Kidney (tissue), 13 donors: ENCODE measurements at regions not wholly inside any gene's neighbourhood (a gene's known extent, or its start where the extent isn't known, plus 50 kb on each side); places are given as distances from the start of the nearest gene placed in this dataset.

ENCODE experiments used
- DNase-seq, 5 donors: peaks; one replicate each; pipeline ENCODE4 v3.0.0-alpha.2; 2013 to 2020
- FAIRE-seq: peaks from 2 replicates; lab custom pipeline; 2012; peaks lifted over from hg19 to GRCh38; lab: Jason Lieb, UNC
- H3K27ac ChIP-seq, 2 donors: one replicate each; pipeline ENCODE4 v1.7.0; 2013; ENCODE audit warnings: low read depth in 2 of 2, low read length in 2 of 2, inconsistent platforms in 1 of 2
- H3K27me3 ChIP-seq: one replicate; pipeline ENCODE4 v1.7.1; 2013; ENCODE audit warnings: low read length, inconsistent platforms; ENCODE audit not compliant: control insufficient read depth, insufficient read depth
- H3K36me3 ChIP-seq, 3 donors: one replicate each; pipeline versions ENCODE4 v1.7.0 to v1.7.1; 2013; ENCODE audit warnings: low read length in 3 of 3, control low read depth in 1 of 3, inconsistent platforms in 1 of 3; ENCODE audit not compliant: insufficient read depth in 3 of 3, control insufficient read depth in 2 of 3
- H3K4me1 ChIP-seq, 3 donors: one replicate each; pipeline versions ENCODE4 v1.7.0 to v1.7.1; 2013; ENCODE audit warnings: low read length in 3 of 3, inconsistent platforms in 1 of 3, low read depth in 1 of 3; ENCODE audit not compliant: control insufficient read depth in 2 of 3, insufficient read depth in 2 of 3
- H3K4me3 ChIP-seq, 3 donors: one replicate each; pipeline versions ENCODE4 v1.7.0 to v1.8.1; 2013; ENCODE audit warnings: low read length in 3 of 3, control low read depth in 1 of 3, inconsistent platforms in 1 of 3
- H3K9ac ChIP-seq, 3 donors: one replicate each; pipeline versions ENCODE4 v1.7.0 to v1.7.1; 2013; ENCODE audit warnings: low read length in 3 of 3, control low read depth in 1 of 3, inconsistent platforms in 1 of 3
- H3K9me3 ChIP-seq, 3 donors: one replicate each; pipeline versions ENCODE4 v1.7.0 to v1.7.1; 2013; ENCODE audit warnings: low read length in 3 of 3, control low read depth in 1 of 3, inconsistent platforms in 1 of 3; ENCODE audit not compliant: control insufficient read depth in 2 of 3, insufficient read depth in 1 of 3
- intact Hi-C: fragments of 100-400 bp; cut with DNase I; formaldehyde crosslinking; loops from one replicate; pipeline ENCODE4 v1.11.1; 2022
- TF ChIP-seq, protein P1 (sequence below): IDR thresholded peaks from 3 replicates; pipeline ENCODE4 v1.5.1; 2012; ENCODE audit warnings: mild to moderate bottlenecking, moderate library complexity, borderline replicate concordance; ENCODE audit not compliant: insufficient read depth; ENCODE audit errors: extremely low read depth
- donor health status: control.
- donor health status: control.
- donor health status: control.
- donor health status: control.
- donor health status: control.
- donor health status: DM: yes; HTN: yes; CAD: no.
- donor health status: Normal renal cell carcinoma (clear cell type).

DNA sequence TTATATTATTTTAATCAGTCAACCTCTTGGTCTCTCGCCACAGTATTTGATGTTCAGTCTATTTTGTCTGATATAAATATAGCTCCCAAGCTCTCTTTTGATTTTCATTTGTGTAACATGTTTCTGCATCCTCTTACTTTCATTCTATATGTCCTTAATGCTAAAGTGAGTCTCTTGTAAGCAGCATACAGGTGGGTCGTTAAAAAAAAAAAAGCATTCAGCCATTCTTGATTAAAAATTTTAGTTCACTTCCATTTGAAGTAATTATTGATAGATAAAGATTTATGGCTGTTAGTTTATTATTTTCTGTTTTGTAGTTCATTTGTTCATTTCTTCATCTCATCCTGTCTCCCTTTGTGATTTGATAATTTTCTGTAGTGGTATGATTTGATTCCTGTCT, 229.1 kb downstream of the GUCY2F start:
- TF ChIP-seq, protein P1, sequence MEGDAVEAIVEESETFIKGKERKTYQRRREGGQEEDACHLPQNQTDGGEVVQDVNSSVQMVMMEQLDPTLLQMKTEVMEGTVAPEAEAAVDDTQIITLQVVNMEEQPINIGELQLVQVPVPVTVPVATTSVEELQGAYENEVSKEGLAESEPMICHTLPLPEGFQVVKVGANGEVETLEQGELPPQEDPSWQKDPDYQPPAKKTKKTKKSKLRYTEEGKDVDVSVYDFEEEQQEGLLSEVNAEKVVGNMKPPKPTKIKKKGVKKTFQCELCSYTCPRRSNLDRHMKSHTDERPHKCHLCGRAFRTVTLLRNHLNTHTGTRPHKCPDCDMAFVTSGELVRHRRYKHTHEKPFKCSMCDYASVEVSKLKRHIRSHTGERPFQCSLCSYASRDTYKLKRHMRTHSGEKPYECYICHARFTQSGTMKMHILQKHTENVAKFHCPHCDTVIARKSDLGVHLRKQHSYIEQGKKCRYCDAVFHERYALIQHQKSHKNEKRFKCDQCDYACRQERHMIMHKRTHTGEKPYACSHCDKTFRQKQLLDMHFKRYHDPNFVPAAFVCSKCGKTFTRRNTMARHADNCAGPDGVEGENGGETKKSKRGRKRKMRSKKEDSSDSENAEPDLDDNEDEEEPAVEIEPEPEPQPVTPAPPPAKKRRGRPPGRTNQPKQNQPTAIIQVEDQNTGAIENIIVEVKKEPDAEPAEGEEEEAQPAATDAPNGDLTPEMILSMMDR = no peak
- Histone ChIP-seq H3K9me3 (no peaks in the 10 kb centered on the region), H3K9ac (no peak overlapping the region), H3K4me3 (no peak overlapping the region), H3K4me1 (no peaks in the 10 kb centered on the region), H3K27me3 (no peaks in the 10 kb centered on the region), H3K36me3 (no peaks in the 10 kb centered on the region), H3K27ac (no peak overlapping the region)
- intact Hi-C loops = no loop called here
- no peak for DNase-seq
- FAIRE-seq = peak; percentile 53

DNA sequence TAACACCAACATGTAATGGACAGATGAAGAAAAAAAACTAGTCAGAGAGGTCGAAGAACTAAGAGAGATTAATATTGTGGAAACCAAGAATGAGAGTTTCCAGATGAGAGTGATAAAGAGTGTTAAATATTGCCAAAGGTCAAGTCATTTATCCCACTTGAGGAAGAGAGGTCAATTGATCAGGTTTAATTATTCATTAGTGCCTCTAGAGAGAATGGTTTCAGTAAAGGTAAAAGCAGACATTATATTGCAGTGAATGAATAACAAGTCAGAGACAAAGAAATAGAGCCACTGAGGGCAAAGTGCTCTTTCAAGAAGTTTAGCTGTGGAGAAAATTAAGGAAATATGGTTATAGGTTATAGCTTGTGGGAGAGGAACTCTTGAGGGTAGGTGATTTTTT, 263.1 kb downstream of the GUCY2F start:
- Histone ChIP-seq H3K4me1 (no peaks in the 10 kb centered on the region), H3K4me3 (no peak overlapping the region), H3K9me3 (peaks cover 0 to under 1% (median 0%) of the 10 kb centered on the region in 3 donors), H3K27ac (no peak overlapping the region), H3K27me3 (peaks cover 2% of the 10 kb centered on the region), H3K36me3 (no peaks in the 10 kb centered on the region), H3K9ac (no peak overlapping the region)
- FAIRE-seq = no peak
- DNase-seq = no peak
- intact Hi-C loops = no loop called here
- TF ChIP-seq, protein P1 = no peak

DNA sequence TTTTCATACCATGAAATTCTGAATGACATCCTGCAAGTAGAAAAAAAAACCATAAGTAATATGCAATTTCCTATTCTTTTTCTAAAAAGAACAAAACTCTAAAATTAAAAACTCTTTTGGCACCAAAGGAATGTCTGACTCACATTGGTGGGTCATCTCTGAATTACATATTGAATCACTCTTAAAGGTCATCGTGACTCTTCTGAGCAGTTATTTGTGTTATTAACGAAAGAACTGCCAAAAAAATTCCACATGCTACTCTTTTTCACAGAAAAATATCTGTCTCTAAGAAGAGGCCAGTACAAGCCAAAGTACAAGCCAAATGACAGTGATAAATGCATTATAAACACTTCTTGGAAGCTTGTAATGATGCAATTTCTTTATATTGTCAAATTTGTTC, 282.2 kb downstream of the GUCY2F start:
- peak; percentile 47 for FAIRE-seq

More for the DNA sequence above, 282.2 kb downstream of the GUCY2F start:
- Histone ChIP-seq H3K27ac (no peak overlapping the region), H3K36me3 (no peaks in the 10 kb centered on the region), H3K27me3 (no peaks in the 10 kb centered on the region), H3K4me3 (no peak overlapping the region), H3K9ac (no peak overlapping the region), H3K9me3 (no peaks in the 10 kb centered on the region), H3K4me1 (no peaks in the 10 kb centered on the region)
- intact Hi-C loops = no loop called here
- TF ChIP-seq, protein P1 = no peak
- DNase-seq = peak in 1 of 5 donors; percentile 19
